ENCODE measurements at regions not wholly inside any gene's neighbourhood (a gene's known extent, or its start where the extent isn't known, plus 50 kb on each side); places are given as distances from the start of the nearest gene placed in this dataset.

DNA sequence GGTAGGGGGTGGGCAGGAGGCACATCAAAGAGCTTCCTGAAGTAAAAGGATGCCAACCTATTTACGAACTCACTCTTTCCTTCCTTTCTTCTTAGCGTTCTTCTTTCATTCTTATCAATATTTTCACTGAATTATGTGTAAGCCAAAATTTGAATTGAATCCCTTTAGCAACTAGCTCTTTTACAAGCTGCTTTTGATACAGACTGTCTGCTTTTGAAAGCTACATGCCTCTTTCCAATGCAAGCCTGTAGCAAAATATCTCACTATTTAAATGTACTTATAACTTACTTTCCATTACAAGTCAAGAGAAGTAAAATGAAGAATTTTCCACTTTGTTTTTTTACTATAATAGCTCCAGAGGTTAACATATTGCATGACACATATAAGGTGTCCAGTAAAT lies 186.6 kb downstream of the NXPE2 start:
- Histone ChIP-seq H3K36me3 (ENCODE audit: control insufficient read depth in 4 of 4, insufficient read depth in 3 of 4, low read depth in 1 of 4, low read length in 3 of 4) (no peaks in the 10 kb centered on the region), H3K9ac (ENCODE audit: low read depth in 1 of 2, low read length in 2 of 2) (no peak overlapping the region), H3K4me1 (ENCODE audit: control insufficient read depth in 4 of 4, insufficient read depth in 4 of 4, low read length in 3 of 4) (peaks cover 0 to 1% (median 0%) of the 10 kb centered on the region in 4 donors), H3K27ac (ENCODE audit: low read depth in 1 of 2, low read length in 2 of 2) (no peak overlapping the region), H3K9me3 (ENCODE audit: control insufficient read depth in 4 of 4, low read length in 3 of 4) (peaks cover 0 to 5% (median under 1%) of the 10 kb centered on the region in 4 donors), H3K27me3 (ENCODE audit: control insufficient read depth in 4 of 4, insufficient read depth in 4 of 4, low read length in 3 of 4) (no peaks in the 10 kb centered on the region), H3K4me3 (ENCODE audit: low read depth in 1 of 3, low read length in 3 of 3) (no peak overlapping the region)
- 73% methylated on average over 2 of the region's 2 CpGs for WGBS
- TF ChIP-seq HNF4A (conservative IDR thresholded peaks at IDR 0.05) (no peak), FOXA2 (IDR thresholded peaks at IDR 0.05) (no peak)
- no peak for DNase-seq (ENCODE audit: low spot score)

- no peaks in the 10 kb centered on the region for H3K36me3 ChIP-seq (ENCODE audit: control insufficient read depth in 4 of 4, insufficient read depth in 3 of 4, low read depth in 1 of 4, low read length in 3 of 4)
- DNase-seq (ENCODE audit: low spot score), result no peak
- H3K4me1 ChIP-seq (ENCODE audit: control insufficient read depth in 4 of 4, insufficient read depth in 4 of 4, low read length in 3 of 4), result no peaks in the 10 kb centered on the region
- WGBS, result 66% methylated on average over 6 of the region's 6 CpGs
- H3K4me3 ChIP-seq (ENCODE audit: low read depth in 1 of 3, low read length in 3 of 3), result no peak overlapping the region
- no peak overlapping the region for H3K27ac ChIP-seq (ENCODE audit: low read depth in 1 of 2, low read length in 2 of 2)
- no peak overlapping the region for H3K9ac ChIP-seq (ENCODE audit: low read depth in 1 of 2, low read length in 2 of 2)
- TF ChIP-seq SP1 (IDR thresholded peaks at IDR 0.05) (no peak), EGR1 (IDR thresholded peaks at IDR 0.05; ENCODE audit: low read depth in 2 of 2) (no peak), HNF4A (conservative IDR thresholded peaks at IDR 0.05) (no peak), FOXA1 (IDR thresholded peaks at IDR 0.05) (no peak), RAD21 (IDR thresholded peaks at IDR 0.05) (no peak), NR2F2 (IDR thresholded peaks at IDR 0.05) (no peak), YY1 (IDR thresholded peaks at IDR 0.05) (no peak)
- TF ChIP-seq, protein P1, sequence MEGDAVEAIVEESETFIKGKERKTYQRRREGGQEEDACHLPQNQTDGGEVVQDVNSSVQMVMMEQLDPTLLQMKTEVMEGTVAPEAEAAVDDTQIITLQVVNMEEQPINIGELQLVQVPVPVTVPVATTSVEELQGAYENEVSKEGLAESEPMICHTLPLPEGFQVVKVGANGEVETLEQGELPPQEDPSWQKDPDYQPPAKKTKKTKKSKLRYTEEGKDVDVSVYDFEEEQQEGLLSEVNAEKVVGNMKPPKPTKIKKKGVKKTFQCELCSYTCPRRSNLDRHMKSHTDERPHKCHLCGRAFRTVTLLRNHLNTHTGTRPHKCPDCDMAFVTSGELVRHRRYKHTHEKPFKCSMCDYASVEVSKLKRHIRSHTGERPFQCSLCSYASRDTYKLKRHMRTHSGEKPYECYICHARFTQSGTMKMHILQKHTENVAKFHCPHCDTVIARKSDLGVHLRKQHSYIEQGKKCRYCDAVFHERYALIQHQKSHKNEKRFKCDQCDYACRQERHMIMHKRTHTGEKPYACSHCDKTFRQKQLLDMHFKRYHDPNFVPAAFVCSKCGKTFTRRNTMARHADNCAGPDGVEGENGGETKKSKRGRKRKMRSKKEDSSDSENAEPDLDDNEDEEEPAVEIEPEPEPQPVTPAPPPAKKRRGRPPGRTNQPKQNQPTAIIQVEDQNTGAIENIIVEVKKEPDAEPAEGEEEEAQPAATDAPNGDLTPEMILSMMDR (IDR thresholded peaks at IDR 0.05; ENCODE audit: low read depth, low read length, missing input control), result no peak
- TF ChIP-seq, protein P2, sequence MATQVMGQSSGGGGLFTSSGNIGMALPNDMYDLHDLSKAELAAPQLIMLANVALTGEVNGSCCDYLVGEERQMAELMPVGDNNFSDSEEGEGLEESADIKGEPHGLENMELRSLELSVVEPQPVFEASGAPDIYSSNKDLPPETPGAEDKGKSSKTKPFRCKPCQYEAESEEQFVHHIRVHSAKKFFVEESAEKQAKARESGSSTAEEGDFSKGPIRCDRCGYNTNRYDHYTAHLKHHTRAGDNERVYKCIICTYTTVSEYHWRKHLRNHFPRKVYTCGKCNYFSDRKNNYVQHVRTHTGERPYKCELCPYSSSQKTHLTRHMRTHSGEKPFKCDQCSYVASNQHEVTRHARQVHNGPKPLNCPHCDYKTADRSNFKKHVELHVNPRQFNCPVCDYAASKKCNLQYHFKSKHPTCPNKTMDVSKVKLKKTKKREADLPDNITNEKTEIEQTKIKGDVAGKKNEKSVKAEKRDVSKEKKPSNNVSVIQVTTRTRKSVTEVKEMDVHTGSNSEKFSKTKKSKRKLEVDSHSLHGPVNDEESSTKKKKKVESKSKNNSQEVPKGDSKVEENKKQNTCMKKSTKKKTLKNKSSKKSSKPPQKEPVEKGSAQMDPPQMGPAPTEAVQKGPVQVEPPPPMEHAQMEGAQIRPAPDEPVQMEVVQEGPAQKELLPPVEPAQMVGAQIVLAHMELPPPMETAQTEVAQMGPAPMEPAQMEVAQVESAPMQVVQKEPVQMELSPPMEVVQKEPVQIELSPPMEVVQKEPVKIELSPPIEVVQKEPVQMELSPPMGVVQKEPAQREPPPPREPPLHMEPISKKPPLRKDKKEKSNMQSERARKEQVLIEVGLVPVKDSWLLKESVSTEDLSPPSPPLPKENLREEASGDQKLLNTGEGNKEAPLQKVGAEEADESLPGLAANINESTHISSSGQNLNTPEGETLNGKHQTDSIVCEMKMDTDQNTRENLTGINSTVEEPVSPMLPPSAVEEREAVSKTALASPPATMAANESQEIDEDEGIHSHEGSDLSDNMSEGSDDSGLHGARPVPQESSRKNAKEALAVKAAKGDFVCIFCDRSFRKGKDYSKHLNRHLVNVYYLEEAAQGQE (IDR thresholded peaks at IDR 0.05), result no peak
- H3K9me3 ChIP-seq (ENCODE audit: control insufficient read depth in 4 of 4, low read length in 3 of 4), result no peaks in the 10 kb centered on the region
- H3K27me3 ChIP-seq (ENCODE audit: control insufficient read depth in 4 of 4, insufficient read depth in 4 of 4, low read length in 3 of 4), result no peaks in the 10 kb centered on the region
These were observed 197.9 kb downstream of the NXPE2 start for GRCh38 chr11:114876234-114876633.

- H3K4me1 ChIP-seq (ENCODE audit: control insufficient read depth in 4 of 4, insufficient read depth in 4 of 4, low read length in 3 of 4), result no peaks in the 10 kb centered on the region
- H3K9me3 ChIP-seq (ENCODE audit: control insufficient read depth in 4 of 4, low read length in 3 of 4), result no peaks in the 10 kb centered on the region
- DNase-seq (ENCODE audit: low spot score), result no peak
- no peaks in the 10 kb centered on the region for H3K36me3 ChIP-seq (ENCODE audit: control insufficient read depth in 4 of 4, insufficient read depth in 3 of 4, low read depth in 1 of 4, low read length in 3 of 4)
- no peak overlapping the region for H3K27ac ChIP-seq (ENCODE audit: low read depth in 1 of 2, low read length in 2 of 2)
- TF ChIP-seq HNF4A (conservative IDR thresholded peaks at IDR 0.05), result no peak
- no peak for TF ChIP-seq TAF1 (conservative IDR thresholded peaks at IDR 0.05)
- TF ChIP-seq, protein P3, sequence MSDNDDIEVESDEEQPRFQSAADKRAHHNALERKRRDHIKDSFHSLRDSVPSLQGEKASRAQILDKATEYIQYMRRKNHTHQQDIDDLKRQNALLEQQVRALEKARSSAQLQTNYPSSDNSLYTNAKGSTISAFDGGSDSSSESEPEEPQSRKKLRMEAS (IDR thresholded peaks at IDR 0.05), result no peak
- no peaks in the 10 kb centered on the region for H3K27me3 ChIP-seq (ENCODE audit: control insufficient read depth in 4 of 4, insufficient read depth in 4 of 4, low read length in 3 of 4)
- no peak overlapping the region for H3K9ac ChIP-seq (ENCODE audit: low read depth in 1 of 2, low read length in 2 of 2)
- no peak overlapping the region for H3K4me3 ChIP-seq (ENCODE audit: low read depth in 1 of 3, low read length in 3 of 3)
These were observed 199.6 kb downstream of the NXPE2 start for GRCh38 chr11:114877976-114878375.
